ENCODE measurements at regions not wholly inside any gene's neighbourhood (a gene's known extent, or its start where the extent isn't known, plus 50 kb on each side); places are given as distances from the start of the nearest gene placed in this dataset.

- Histone ChIP-seq H2AFZ (ENCODE audit: low read depth, low read length) (no peak overlapping the region), H4K20me1 (ENCODE audit: insufficient read depth) (no peaks in the 10 kb centered on the region), H3K4me3 (ENCODE audit: low read length) (no peak overlapping the region), H3K27ac (ENCODE audit: low read length) (no peak overlapping the region), H3K4me2 (ENCODE audit: low read length) (no peak overlapping the region), H3K79me2 (replicated peaks; ENCODE audit: insufficient read depth, low read length) (no peaks in the 10 kb centered on the region), H3K9me2 (ENCODE audit: insufficient read depth, low read length) (no peaks in the 10 kb centered on the region), H3K9ac (ENCODE audit: low read length) (no peak overlapping the region), H3F3A (ENCODE audit: insufficient read depth, low read length, poor library complexity, severe bottlenecking) (no peaks in the 10 kb centered on the region), H3K36me3 (ENCODE audit: insufficient read depth, low read length) (no peaks in the 10 kb centered on the region), H3K27me3 (ENCODE audit: insufficient read depth, low read depth, low read length) (no peaks in the 10 kb centered on the region), H3K9me3 (ENCODE audit: low read length) (no peaks in the 10 kb centered on the region)
- TF ChIP-seq CTCF (IDR thresholded peaks at IDR 0.05; ENCODE audit: poor library complexity, severe bottlenecking) (no peak), REST (IDR thresholded peaks at IDR 0.05; ENCODE audit: borderline replicate concordance) (no peak), POLR2AphosphoS5 (IDR thresholded peaks at IDR 0.05) (no peak), RAD21 (conservative IDR thresholded peaks at IDR 0.05) (no peak), MXI1 (conservative IDR thresholded peaks at IDR 0.05; ENCODE audit: poor library complexity, severe bottlenecking) (no peak), SMC3 (conservative IDR thresholded peaks at IDR 0.05; ENCODE audit: poor library complexity) (no peak), TAF1 (IDR thresholded peaks at IDR 0.05; ENCODE audit: low read depth) (no peak), EZH2 (IDR thresholded peaks at IDR 0.05; ENCODE audit: borderline replicate concordance, insufficient read depth, low read length, poor library complexity, severe bottlenecking) (no peak), EP300 (conservative IDR thresholded peaks at IDR 0.05; ENCODE audit: poor library complexity, severe bottlenecking) (no peak)
These were observed 179.4 kb upstream of the CXCR4 start for GRCh38 chr2:136297312-136297711.

GRCh38 chr2:136295168-136295567 lies 177.2 kb upstream of the CXCR4 start:
- Histone ChIP-seq H2AFZ (ENCODE audit: low read depth, low read length) (no peak overlapping the region), H3K9ac (ENCODE audit: low read length) (no peak overlapping the region), H3K4me2 (ENCODE audit: low read length) (no peak overlapping the region), H3K9me3 (ENCODE audit: low read length) (no peaks in the 10 kb centered on the region), H3K27ac (ENCODE audit: low read length) (no peak overlapping the region), H4K20me1 (ENCODE audit: insufficient read depth) (no peaks in the 10 kb centered on the region), H3K36me3 (ENCODE audit: insufficient read depth, low read length) (no peaks in the 10 kb centered on the region), H3K27me3 (ENCODE audit: insufficient read depth, low read depth, low read length) (no peaks in the 10 kb centered on the region), H3K9me2 (ENCODE audit: insufficient read depth, low read length) (no peaks in the 10 kb centered on the region), H3F3A (ENCODE audit: insufficient read depth, low read length, poor library complexity, severe bottlenecking) (no peaks in the 10 kb centered on the region), H3K4me3 (ENCODE audit: low read length) (no peak overlapping the region), H3K79me2 (replicated peaks; ENCODE audit: insufficient read depth, low read length) (no peaks in the 10 kb centered on the region)
- TF ChIP-seq REST (IDR thresholded peaks at IDR 0.05; ENCODE audit: borderline replicate concordance) (no peak), RAD21 (conservative IDR thresholded peaks at IDR 0.05) (no peak), EZH2 (IDR thresholded peaks at IDR 0.05; ENCODE audit: borderline replicate concordance, insufficient read depth, low read length, poor library complexity, severe bottlenecking) (no peak), SMC3 (conservative IDR thresholded peaks at IDR 0.05; ENCODE audit: poor library complexity) (no peak), MXI1 (conservative IDR thresholded peaks at IDR 0.05; ENCODE audit: poor library complexity, severe bottlenecking) (no peak), EP300 (conservative IDR thresholded peaks at IDR 0.05; ENCODE audit: poor library complexity, severe bottlenecking) (no peak), POLR2AphosphoS5 (IDR thresholded peaks at IDR 0.05) (no peak), CTCF (IDR thresholded peaks at IDR 0.05; ENCODE audit: poor library complexity, severe bottlenecking) (no peak), TAF1 (IDR thresholded peaks at IDR 0.05; ENCODE audit: low read depth) (no peak)

Measured in neural cell (in vitro differentiated cells).